ENCODE measurements at regions not wholly inside any gene's neighbourhood (a gene's known extent, or its start where the extent isn't known, plus 50 kb on each side); places are given as distances from the start of the nearest gene placed in this dataset.

DNA sequence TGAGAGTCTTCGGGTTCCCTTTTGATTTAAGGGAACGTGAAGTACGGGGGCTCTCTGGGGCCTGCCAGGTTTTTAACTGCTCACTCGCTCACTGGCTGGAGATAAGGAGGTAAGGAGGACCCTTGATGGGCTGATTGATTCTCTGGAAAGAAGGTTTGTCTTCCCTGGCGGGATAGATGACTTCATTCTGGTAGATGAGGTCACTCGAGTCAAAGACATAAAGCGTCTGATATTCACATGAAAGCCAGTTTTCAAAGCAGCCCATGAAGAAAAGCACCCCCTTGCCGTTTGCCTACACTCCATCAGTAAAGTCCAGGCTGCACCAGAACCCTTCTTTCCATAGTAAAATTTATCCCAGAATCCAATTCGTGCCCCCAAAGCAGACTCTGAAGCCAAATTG lies 233.7 kb upstream of the IRX5 start:
- Histone ChIP-seq H3K27me3 (ENCODE audit: control insufficient read depth, insufficient read depth, low read length) (no peaks in the 10 kb centered on the region), H3K27ac (ENCODE audit: low read length) (no peak overlapping the region), H3K36me3 (ENCODE audit: control insufficient read depth, low read depth, low read length) (no peaks in the 10 kb centered on the region), H3K4me1 (ENCODE audit: control insufficient read depth, low read depth, low read length) (no peaks in the 10 kb centered on the region), H3K9me3 (ENCODE audit: control insufficient read depth, low read depth, low read length) (no peaks in the 10 kb centered on the region), H3K9ac (ENCODE audit: low read length) (no peak overlapping the region), H3K4me3 (ENCODE audit: low read length) (no peak overlapping the region)

DNA sequence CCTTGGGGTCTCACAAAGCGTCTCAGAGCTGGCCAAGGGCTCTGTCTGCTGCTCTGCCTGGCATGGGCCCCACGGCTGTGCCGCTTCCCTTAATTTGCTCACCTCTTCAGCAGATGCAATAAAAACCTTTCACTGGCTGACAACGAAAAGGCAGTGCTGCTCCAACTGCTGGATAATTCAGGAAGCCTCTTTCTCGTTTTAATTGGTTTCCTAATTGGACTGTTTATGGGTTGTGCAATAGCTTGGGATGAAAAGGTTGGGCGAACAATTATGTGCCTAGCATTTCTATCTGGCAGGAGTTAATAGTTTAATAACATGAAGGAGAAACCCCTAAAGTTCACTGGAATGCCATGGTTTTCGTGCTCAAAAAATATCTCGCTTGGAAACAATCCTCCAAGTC lies 234.1 kb upstream of the IRX5 start:
- no peaks in the 10 kb centered on the region for H3K9me3 ChIP-seq (ENCODE audit: control insufficient read depth, low read depth, low read length)
- H3K4me3 ChIP-seq (ENCODE audit: low read length) = no peak overlapping the region
- H3K27ac ChIP-seq (ENCODE audit: low read length) = no peak overlapping the region
- H3K27me3 ChIP-seq (ENCODE audit: control insufficient read depth, insufficient read depth, low read length) = no peaks in the 10 kb centered on the region
- no peaks in the 10 kb centered on the region for H3K4me1 ChIP-seq (ENCODE audit: control insufficient read depth, low read depth, low read length)
- H3K36me3 ChIP-seq (ENCODE audit: control insufficient read depth, low read depth, low read length) = no peaks in the 10 kb centered on the region
- no peak overlapping the region for H3K9ac ChIP-seq (ENCODE audit: low read length)

DNA sequence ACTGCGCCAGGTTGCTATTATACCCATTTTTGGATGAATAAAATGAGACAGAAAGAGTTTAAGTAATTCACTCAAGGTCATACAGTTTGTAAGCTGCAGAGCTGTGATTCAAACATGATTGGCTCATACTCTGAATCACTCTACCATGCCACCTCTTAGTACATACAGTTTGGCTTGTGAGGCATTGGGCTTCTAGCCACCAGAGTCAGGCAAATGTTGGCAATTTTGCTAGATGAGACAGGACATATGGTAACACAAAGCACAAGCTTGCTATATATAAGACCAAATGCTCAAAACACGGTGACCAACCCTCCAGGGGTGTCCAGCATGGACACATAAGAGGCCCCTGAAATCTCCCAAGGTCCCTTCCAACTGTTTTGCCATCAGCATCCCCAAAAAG lies 236.0 kb upstream of the IRX5 start:
- H3K36me3 ChIP-seq (ENCODE audit: control insufficient read depth, low read depth, low read length) = no peaks in the 10 kb centered on the region
- no peak overlapping the region for H3K27ac ChIP-seq (ENCODE audit: low read length)
- peaks cover 13% of the 10 kb centered on the region for H3K4me1 ChIP-seq (ENCODE audit: control insufficient read depth, low read depth, low read length)
- no peak overlapping the region for H3K4me3 ChIP-seq (ENCODE audit: low read length)
- no peaks in the 10 kb centered on the region for H3K27me3 ChIP-seq (ENCODE audit: control insufficient read depth, insufficient read depth, low read length)
- no peak overlapping the region for H3K9ac ChIP-seq (ENCODE audit: low read length)
- H3K9me3 ChIP-seq (ENCODE audit: control insufficient read depth, low read depth, low read length) = no peaks in the 10 kb centered on the region

DNA sequence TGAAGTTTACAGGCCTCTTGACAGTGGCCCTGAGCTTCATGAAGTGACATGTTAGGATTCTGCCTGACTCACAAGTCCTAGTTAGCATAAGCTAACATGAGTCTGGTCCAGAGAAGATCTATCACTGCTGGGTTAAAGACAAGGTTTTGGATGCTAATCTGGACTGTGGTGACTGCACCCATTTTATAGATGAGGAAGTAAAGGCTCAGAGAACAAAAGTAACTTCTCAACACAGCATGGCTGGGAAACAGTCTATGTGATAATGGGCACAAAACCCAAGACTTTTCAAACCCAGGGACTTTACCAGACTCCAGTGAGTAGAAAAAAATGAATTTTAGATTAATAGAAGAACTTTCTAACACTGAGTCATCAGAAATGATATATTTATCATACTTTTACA lies 236.8 kb upstream of the IRX5 start:
- H3K27ac ChIP-seq (ENCODE audit: low read length) = no peak overlapping the region
- H3K9me3 ChIP-seq (ENCODE audit: control insufficient read depth, low read depth, low read length) = no peaks in the 10 kb centered on the region
- H3K27me3 ChIP-seq (ENCODE audit: control insufficient read depth, insufficient read depth, low read length) = no peaks in the 10 kb centered on the region
- no peak overlapping the region for H3K4me3 ChIP-seq (ENCODE audit: low read length)
- H3K9ac ChIP-seq (ENCODE audit: low read length) = no peak overlapping the region
- peaks cover 15% of the 10 kb centered on the region for H3K4me1 ChIP-seq (ENCODE audit: control insufficient read depth, low read depth, low read length)
- H3K36me3 ChIP-seq (ENCODE audit: control insufficient read depth, low read depth, low read length) = no peaks in the 10 kb centered on the region

DNA sequence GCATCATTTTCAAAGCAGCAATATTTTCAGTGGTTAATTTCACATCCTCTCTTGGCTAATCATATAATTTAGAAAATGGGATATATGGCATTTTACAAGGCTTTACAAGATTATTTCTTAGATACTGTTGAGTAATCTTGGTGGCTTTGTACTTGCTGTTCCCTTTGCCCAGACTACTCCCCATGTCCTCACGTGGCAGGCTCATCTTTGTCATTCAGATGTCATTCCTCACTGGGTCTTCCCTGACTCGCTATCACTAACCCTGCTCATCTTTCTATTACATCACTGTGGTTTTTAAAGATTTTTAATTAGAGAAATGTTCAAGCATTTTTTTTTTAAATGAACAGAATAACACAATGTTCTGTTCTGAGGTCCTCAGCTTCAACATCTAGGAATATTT lies 240.0 kb upstream of the IRX5 start:
- Histone ChIP-seq H3K4me1 (ENCODE audit: control insufficient read depth, low read depth, low read length) (peaks cover 15% of the 10 kb centered on the region), H3K4me3 (ENCODE audit: low read length) (no peak overlapping the region), H3K9me3 (ENCODE audit: control insufficient read depth, low read depth, low read length) (no peaks in the 10 kb centered on the region), H3K27ac (ENCODE audit: low read length) (no peak overlapping the region), H3K9ac (ENCODE audit: low read length) (no peak overlapping the region), H3K36me3 (ENCODE audit: control insufficient read depth, low read depth, low read length) (no peaks in the 10 kb centered on the region), H3K27me3 (ENCODE audit: control insufficient read depth, insufficient read depth, low read length) (no peaks in the 10 kb centered on the region)

DNA sequence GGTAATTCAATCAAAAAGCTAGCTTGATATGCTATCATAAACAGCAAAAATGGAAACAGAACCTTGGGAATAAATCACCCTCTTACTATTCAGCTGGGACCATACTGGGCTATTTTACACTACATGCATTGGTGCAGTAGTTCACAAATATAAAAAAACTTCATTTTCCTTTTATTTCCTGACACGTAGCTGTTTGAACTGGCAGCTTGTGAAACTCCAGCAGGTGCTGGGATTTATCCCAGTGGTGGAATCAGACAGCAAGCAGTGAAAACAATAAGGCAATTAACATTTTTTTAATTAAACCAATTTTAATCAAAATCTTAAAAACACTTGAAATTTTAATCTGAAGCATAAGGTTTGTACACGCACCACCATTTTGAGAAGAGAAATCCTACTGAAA lies 240.4 kb upstream of the IRX5 start:
- no peaks in the 10 kb centered on the region for H3K27me3 ChIP-seq (ENCODE audit: control insufficient read depth, insufficient read depth, low read length)
- H3K27ac ChIP-seq (ENCODE audit: low read length) = no peak overlapping the region
- no peak overlapping the region for H3K9ac ChIP-seq (ENCODE audit: low read length)
- H3K36me3 ChIP-seq (ENCODE audit: control insufficient read depth, low read depth, low read length) = no peaks in the 10 kb centered on the region
- H3K9me3 ChIP-seq (ENCODE audit: control insufficient read depth, low read depth, low read length) = no peaks in the 10 kb centered on the region
- H3K4me1 ChIP-seq (ENCODE audit: control insufficient read depth, low read depth, low read length) = peaks cover 15% of the 10 kb centered on the region
- no peak overlapping the region for H3K4me3 ChIP-seq (ENCODE audit: low read length)

DNA sequence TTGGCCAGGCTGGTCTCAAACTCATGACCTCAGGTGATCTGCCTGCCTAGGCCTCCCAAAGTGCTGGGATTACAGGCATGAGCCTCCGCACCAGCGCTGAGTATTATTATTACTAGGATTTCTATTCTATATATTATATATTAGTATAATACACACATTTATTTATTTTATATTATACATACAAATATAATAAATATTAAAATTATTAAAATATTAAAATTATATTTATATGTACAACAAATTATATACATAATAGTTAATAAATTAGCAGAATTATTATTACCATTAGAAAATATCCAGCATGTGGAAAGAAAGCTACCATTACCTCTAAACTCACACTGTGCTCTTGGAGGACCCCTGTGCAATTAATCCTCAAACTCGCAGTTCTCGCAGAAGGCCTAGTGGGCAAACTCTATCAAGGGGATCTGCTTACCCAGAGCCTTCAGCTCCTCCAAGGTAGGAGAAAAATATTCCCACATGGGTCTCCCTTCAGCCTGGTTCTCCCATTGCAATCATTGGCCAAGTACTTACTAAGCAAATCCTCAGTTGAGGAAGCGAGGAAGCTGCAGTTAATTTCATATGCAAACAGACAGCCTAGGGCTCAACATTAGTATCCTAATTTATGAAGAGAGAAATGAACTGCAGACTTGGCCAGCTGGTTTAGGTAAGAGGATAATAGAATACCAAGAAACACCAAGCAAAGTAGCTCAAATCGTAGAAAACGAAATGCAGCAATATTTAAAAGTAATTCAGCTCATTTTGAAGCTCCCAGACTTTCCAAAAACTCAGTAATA lies 241.4 kb upstream of the IRX5 start:
- H3K27me3 ChIP-seq (ENCODE audit: control insufficient read depth, insufficient read depth, low read length) = no peaks in the 10 kb centered on the region

DNA sequence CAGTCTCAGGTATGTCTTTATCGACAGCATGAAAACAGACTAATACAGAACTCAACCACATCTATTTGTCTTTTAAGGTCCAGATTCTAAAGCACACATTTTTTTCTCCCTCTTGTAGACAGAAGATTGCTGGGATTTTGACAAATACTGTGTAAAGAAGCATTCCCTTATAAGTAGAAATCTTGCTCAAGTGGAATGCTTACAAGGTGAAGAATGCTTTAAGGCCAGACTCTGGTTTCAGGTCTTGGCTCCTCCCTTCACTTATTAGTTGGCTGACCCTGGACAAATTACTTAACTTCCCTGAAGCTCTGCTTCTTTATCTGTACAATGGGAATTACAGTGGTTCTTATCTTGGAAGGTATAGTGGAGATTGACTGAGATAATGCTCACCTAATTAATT lies 242.3 kb upstream of the IRX5 start:
- H3K9me3 ChIP-seq (ENCODE audit: control insufficient read depth, low read depth, low read length) = no peaks in the 10 kb centered on the region
- H3K9ac ChIP-seq (ENCODE audit: low read length) = no peak overlapping the region
- no peak overlapping the region for H3K4me3 ChIP-seq (ENCODE audit: low read length)
- no peaks in the 10 kb centered on the region for H3K36me3 ChIP-seq (ENCODE audit: control insufficient read depth, low read depth, low read length)
- H3K4me1 ChIP-seq (ENCODE audit: control insufficient read depth, low read depth, low read length) = peaks cover 15% of the 10 kb centered on the region
- H3K27me3 ChIP-seq (ENCODE audit: control insufficient read depth, insufficient read depth, low read length) = no peaks in the 10 kb centered on the region
- no peak overlapping the region for H3K27ac ChIP-seq (ENCODE audit: low read length)

More for the DNA sequence above, 241.4 kb upstream of the IRX5 start:
- H3K4me3 ChIP-seq (ENCODE audit: low read length) = no peak overlapping the region
- H3K27ac ChIP-seq (ENCODE audit: low read length) = no peak overlapping the region
- H3K9ac ChIP-seq (ENCODE audit: low read length) = no peak overlapping the region
- H3K36me3 ChIP-seq (ENCODE audit: control insufficient read depth, low read depth, low read length) = no peaks in the 10 kb centered on the region
- no peaks in the 10 kb centered on the region for H3K9me3 ChIP-seq (ENCODE audit: control insufficient read depth, low read depth, low read length)
- H3K4me1 ChIP-seq (ENCODE audit: control insufficient read depth, low read depth, low read length) = peaks cover 15% of the 10 kb centered on the region

DNA sequence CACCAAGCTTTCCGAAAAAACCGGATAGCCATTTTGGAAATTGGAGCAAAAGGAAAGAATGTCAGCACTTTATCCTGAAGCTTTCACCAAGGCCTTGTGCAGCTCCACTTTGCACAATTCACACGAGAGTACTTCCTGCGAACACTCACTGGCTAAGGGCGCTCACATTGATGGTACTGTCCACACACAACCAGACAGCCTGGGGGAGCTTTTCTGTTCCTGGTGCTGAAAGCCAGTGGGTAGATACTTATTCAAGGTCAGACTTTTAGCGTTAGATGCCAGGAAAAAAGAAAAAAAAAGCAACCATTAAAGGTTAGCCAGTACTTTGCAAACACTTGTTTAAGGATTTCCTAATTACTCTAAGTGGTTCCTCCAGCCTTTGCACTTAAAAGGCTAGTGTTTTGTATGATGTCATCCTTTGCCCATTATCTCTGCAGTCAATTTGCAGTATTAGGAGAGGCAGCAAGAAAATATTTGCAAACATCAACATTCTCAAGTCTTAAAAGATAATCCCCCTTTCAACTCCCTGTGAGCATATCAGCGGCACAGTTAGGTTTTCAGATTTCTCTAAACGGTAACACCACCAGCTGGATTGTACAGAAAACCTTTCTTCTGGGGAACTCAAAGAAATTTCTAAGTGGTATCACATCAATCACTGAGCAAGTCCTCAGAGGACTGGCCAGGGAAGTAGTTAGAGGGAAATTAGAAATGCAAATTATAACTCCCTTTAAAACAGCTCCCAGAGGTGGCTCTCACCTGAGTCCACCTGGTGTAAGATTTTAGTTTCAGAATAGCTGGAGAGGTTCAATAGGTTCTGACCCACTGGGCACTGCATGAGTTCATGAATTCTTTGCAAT lies 243.4 kb upstream of the IRX5 start:
- Histone ChIP-seq H3K9ac (ENCODE audit: low read length) (no peak overlapping the region), H3K36me3 (ENCODE audit: control insufficient read depth, low read depth, low read length) (no peaks in the 10 kb centered on the region), H3K4me3 (ENCODE audit: low read length) (no peak overlapping the region), H3K9me3 (ENCODE audit: control insufficient read depth, low read depth, low read length) (no peaks in the 10 kb centered on the region), H3K27me3 (ENCODE audit: control insufficient read depth, insufficient read depth, low read length) (no peaks in the 10 kb centered on the region), H3K27ac (ENCODE audit: low read length) (no peak overlapping the region), H3K4me1 (ENCODE audit: control insufficient read depth, low read depth, low read length) (peaks cover 15% of the 10 kb centered on the region)

DNA sequence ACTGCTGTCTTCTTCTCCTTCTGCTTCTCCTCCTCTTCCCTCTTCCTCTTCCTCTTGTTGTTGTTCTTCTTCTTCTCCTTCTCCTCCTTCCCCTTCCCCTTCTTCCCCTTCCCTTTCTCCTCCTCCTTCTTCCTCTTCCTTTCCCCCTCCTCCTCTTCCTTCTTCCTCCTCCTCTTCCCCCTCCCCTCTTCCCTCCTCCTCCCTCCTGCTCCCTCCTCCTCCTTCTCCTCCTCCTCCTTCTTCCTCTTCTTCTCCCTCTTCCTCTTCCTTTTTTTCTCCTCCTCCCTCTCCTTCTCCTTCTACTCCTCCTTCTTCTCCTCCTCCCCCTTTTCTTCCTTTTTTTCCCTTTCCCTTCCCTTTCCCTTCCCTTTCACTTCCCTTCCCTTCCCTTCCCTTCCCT lies 245.0 kb upstream of the IRX5 start:
- H3K36me3 ChIP-seq (ENCODE audit: control insufficient read depth, low read depth, low read length) = no peaks in the 10 kb centered on the region
- H3K27me3 ChIP-seq (ENCODE audit: control insufficient read depth, insufficient read depth, low read length) = no peaks in the 10 kb centered on the region
- no peaks in the 10 kb centered on the region for H3K9me3 ChIP-seq (ENCODE audit: control insufficient read depth, low read depth, low read length)
- H3K4me3 ChIP-seq (ENCODE audit: low read length) = no peak overlapping the region
- no peak overlapping the region for H3K27ac ChIP-seq (ENCODE audit: low read length)
- no peak overlapping the region for H3K9ac ChIP-seq (ENCODE audit: low read length)
- H3K4me1 ChIP-seq (ENCODE audit: control insufficient read depth, low read depth, low read length) = peaks cover 10% of the 10 kb centered on the region

DNA sequence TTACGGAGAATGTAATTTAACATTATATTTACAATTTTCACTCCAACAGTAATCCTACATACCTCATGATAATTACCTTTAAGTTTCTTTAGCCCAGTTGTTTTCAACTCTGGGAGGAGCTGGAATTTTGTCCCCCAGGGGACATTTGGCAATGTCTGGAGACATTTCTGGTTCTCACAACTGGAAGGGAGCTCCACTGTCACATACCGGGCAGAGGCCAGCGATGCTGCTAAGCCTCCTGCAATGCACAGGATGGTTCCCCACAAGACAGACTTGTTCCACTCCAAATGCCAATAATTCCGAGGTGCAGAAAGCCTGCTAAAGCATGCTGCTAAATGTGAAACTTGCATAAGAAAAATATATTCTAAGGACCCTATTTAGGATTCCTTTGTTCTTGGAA lies 251.1 kb upstream of the IRX5 start:
- no peaks in the 10 kb centered on the region for H3K27me3 ChIP-seq (ENCODE audit: control insufficient read depth, insufficient read depth, low read length)
- H3K4me1 ChIP-seq (ENCODE audit: control insufficient read depth, low read depth, low read length) = peaks cover 4% of the 10 kb centered on the region

More for the DNA sequence above, 251.1 kb upstream of the IRX5 start:
- Histone ChIP-seq H3K36me3 (ENCODE audit: control insufficient read depth, low read depth, low read length) (no peaks in the 10 kb centered on the region), H3K9me3 (ENCODE audit: control insufficient read depth, low read depth, low read length) (no peaks in the 10 kb centered on the region), H3K4me3 (ENCODE audit: low read length) (no peak overlapping the region), H3K9ac (ENCODE audit: low read length) (no peak overlapping the region), H3K27ac (ENCODE audit: low read length) (no peak overlapping the region)

Data from iPS-18a (cell line).